Naive thymus-derived CD8-positive, alpha-beta T cell (primary cell): ENCODE measurements at regions not wholly inside any gene's neighbourhood (a gene's known extent, or its start where the extent isn't known, plus 50 kb on each side); places are given as distances from the start of the nearest gene placed in this dataset.
"Not testable (repeated sequence)": the region's sequence is repeated elsewhere in the genome, so short reads cannot be mapped to it uniquely, and the experiment has no call there.

Source experiments
- ATAC-seq, 2 donors: fragments of 150-1000 bp; cut with Tn5 transposase in 1 of 2; sonication (Bioruptor Pico), chemical (Tn5 transposase) in 1 of 2; 1 replicate in 1 of 2; 2 replicates in 1 of 2; pipeline ENCODE4 v1.10.0; 2021; ENCODE audit warnings: mild to moderate bottlenecking in 2 of 2, moderate library complexity in 2 of 2
- POLR2A ChIA-PET: fragments of 350-600 bp; sonication (Branson Sonifier 250); formaldehyde crosslinking; loops from one replicate; lab custom pipeline; 2021; ENCODE audit warnings: antibody characterized with exemption; lab: Charles Lee
- DNase-seq, 10 donors: peaks; one replicate each; pipeline versions ENCODE4 v3.0.0 to v3.0.0-alpha.2; 2020 to 2022
- H3K27ac Mint-ChIP-seq, 10 donors: one replicate each; pipeline ENCODE4 v1.8.0; 2020 to 2022; ENCODE audit warnings: mild to moderate bottlenecking in 10 of 10, mixed read lengths in 10 of 10, moderate library complexity in 4 of 10, inconsistent platforms in 1 of 10
- H3K27me3 Mint-ChIP-seq, 5 donors: one replicate each; pipeline ENCODE4 v1.8.0; 2021 to 2022; ENCODE audit warnings: mixed read lengths in 5 of 5
- H3K36me3 Mint-ChIP-seq, 3 donors: one replicate each; pipeline ENCODE4 v1.8.0; 2020 to 2022; ENCODE audit warnings: mixed read lengths in 3 of 3, mild to moderate bottlenecking in 2 of 3, inconsistent platforms in 1 of 3
- H3K4me1 Mint-ChIP-seq, 4 donors: one replicate each; pipeline ENCODE4 v1.8.0; 2021 to 2022; ENCODE audit warnings: mixed read lengths in 4 of 4
- H3K4me3 Mint-ChIP-seq, 10 donors: one replicate each; pipeline ENCODE4 v1.8.0; 2020 to 2022; ENCODE audit warnings: mild to moderate bottlenecking in 10 of 10, mixed read lengths in 10 of 10, moderate library complexity in 6 of 10, inconsistent platforms in 1 of 10
- H3K9me3 Mint-ChIP-seq, 9 donors: one replicate each; pipeline ENCODE4 v1.8.0; 2020 to 2022; ENCODE audit warnings: mixed read lengths in 9 of 9, mild to moderate bottlenecking in 3 of 9, inconsistent platforms in 1 of 9, moderate library complexity in 1 of 9

DNA sequence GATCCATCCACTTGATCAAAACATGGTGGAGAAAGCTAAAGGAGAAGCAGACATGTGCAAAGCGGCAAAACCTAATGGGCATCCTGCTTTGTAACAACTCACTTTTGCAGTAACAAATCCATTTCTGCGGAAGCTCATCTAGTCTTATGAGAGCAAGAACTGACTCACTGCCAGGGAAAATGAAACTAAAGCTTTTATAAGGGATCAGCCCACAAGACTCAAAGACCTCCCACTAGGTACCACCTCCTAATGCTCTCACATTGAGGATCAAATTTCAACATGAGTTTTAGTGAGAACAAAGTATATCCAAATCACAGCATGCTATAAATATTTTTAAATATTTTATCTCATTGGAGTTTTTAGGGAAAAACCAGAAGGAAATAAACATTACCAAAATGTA is 120.1 kb upstream of the GNAI1 start:
- peaks cover 0 to 14% (median 9%) of the 10 kb centered on the region in 3 donors for H3K36me3 Mint-ChIP-seq
- no peak overlapping the region for H3K4me3 Mint-ChIP-seq
- no peak overlapping the region for H3K27ac Mint-ChIP-seq
- no peak for DNase-seq
- no peaks in the 10 kb centered on the region for H3K4me1 Mint-ChIP-seq
- H3K27me3 Mint-ChIP-seq: peaks cover 0 to 1% (median 0%) of the 10 kb centered on the region in 5 donors
- H3K9me3 Mint-ChIP-seq: peaks cover 0 to 16% (median 11%) of the 10 kb centered on the region in 9 donors
- no peak for ATAC-seq
- POLR2A ChIA-PET: interaction anchor here (1.2 kb wide), 1 partner anchor 102 kb away, joined by 3 read pairs; no protein-coding TSS in a partner anchor

GRCh38 chr7:80008039-80008438 is 126.6 kb upstream of the GNAI1 start:
- no peak for ATAC-seq
- Mint-ChIP-seq H3K9me3 (peaks cover 0 to 7% (median 1%) of the 10 kb centered on the region in 9 donors), H3K27ac (no peak overlapping the region), H3K36me3 (peaks cover 0 to 3% (median 2%) of the 10 kb centered on the region in 3 donors), H3K27me3 (no peaks in the 10 kb centered on the region), H3K4me1 (no peaks in the 10 kb centered on the region), H3K4me3 (no peak overlapping the region)
- POLR2A ChIA-PET: no interaction called here
- DNase-seq: no peak

DNA sequence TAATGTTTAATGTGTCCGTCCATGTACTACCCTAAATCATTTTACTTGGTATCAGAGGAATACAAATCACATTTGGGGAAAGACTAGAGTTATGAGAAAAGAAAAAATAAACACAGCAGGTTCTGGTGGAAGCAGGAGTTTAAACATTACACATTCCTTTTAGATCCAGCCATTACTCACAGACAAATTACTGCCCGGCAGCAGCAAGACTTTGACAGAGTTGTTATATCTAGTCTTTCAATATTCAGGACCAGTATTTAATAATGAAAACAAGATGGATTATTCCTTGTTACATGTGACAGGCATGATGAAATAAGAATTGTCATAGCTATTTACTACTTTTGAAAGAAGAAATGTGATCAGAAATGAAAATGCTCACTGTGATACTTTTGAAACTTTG is 131.8 kb upstream of the GNAI1 start:
- H3K27me3 Mint-ChIP-seq: no peaks in the 10 kb centered on the region
- POLR2A ChIA-PET: no interaction called here
- H3K4me1 Mint-ChIP-seq: no peaks in the 10 kb centered on the region
- no peak overlapping the region for H3K27ac Mint-ChIP-seq
- DNase-seq: no peak
- H3K9me3 Mint-ChIP-seq: no peaks in the 10 kb centered on the region
- no peak for ATAC-seq
- no peaks in the 10 kb centered on the region for H3K36me3 Mint-ChIP-seq
- H3K4me3 Mint-ChIP-seq: no peak overlapping the region

DNA sequence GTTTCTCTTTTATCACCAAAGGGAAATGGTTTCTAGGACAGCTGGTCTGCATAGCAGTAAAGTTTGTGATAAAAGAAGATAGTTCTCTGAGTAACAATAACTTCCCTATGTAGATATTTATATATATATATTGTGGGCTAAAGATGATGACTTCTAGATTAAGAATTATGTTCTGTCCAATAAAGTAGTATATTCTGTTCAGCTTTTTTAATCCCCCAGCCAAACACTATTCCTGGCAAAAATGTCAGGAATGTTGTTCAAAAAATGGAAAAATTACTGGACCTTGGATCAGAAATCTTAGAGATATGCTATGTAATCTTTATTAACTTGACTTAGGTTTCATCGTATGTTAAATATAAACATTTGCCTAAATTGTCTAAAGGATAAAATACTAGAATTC is 136.3 kb upstream of the GNAI1 start:
- Mint-ChIP-seq H3K9me3 (peaks cover 0 to 3% (median 0%) of the 10 kb centered on the region in 9 donors), H3K27ac (no peak overlapping the region), H3K27me3 (no peaks in the 10 kb centered on the region), H3K4me3 (no peak overlapping the region), H3K4me1 (no peaks in the 10 kb centered on the region), H3K36me3 (no peaks in the 10 kb centered on the region)
- POLR2A ChIA-PET: no interaction called here
- no peak for ATAC-seq
- DNase-seq: no peak

DNA sequence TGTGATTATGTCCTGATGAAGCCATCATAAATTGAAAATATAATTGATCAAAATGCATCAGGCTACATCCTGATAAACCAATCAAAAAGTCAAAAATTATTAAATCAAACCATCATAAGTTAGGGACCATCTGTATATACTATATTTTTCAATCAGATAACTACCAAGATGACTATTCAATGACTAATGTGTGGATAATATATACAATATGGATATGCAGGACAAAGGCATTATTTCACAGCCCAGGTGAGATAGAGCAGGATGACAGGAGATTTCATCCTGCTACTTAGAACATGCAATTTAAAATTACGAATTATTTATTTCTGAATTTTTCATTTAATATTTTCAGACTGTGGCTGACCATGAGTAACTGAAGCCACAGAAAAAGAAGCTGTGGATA is 137.3 kb upstream of the GNAI1 start:
- no peaks in the 10 kb centered on the region for H3K4me1 Mint-ChIP-seq
- peaks cover 0 to 3% (median 0%) of the 10 kb centered on the region in 9 donors for H3K9me3 Mint-ChIP-seq
- ATAC-seq (no peak), DNase-seq (no peak)
- no peaks in the 10 kb centered on the region for H3K27me3 Mint-ChIP-seq
- no peaks in the 10 kb centered on the region for H3K36me3 Mint-ChIP-seq
- H3K27ac Mint-ChIP-seq: no peak overlapping the region
- POLR2A ChIA-PET: no interaction called here
- H3K4me3 Mint-ChIP-seq: no peak overlapping the region

DNA sequence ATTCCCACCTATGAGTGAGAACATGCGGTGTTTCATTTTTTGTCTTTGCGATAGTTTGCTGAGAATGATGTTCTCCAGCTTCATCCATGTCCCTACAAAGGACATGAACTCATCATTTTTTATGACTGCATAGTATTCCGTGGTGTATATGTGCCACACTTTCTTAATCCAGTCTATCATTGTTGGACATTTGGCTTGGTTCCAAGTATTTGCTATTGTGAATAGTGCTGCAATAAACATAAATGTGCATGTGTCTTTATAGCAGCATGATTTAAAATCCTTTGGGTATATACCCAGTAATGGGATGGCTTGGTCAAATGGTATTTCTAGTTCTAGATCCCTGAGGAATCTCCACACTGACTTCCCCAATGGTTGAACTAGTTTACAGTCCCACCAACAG is 138.9 kb upstream of the GNAI1 start:
- H3K4me1 Mint-ChIP-seq, DNase-seq, POLR2A ChIA-PET, H3K4me3 Mint-ChIP-seq, H3K9me3 Mint-ChIP-seq, H3K36me3 Mint-ChIP-seq, H3K27me3 Mint-ChIP-seq, ATAC-seq, H3K27ac Mint-ChIP-seq: not testable (repeated sequence)

- POLR2A ChIA-PET: no interaction called here
- Mint-ChIP-seq H3K9me3 (no peaks in the 10 kb centered on the region), H3K4me3 (no peak overlapping the region), H3K36me3 (no peaks in the 10 kb centered on the region), H3K27ac (no peak overlapping the region), H3K27me3 (no peaks in the 10 kb centered on the region), H3K4me1 (peaks cover 0 to 2% (median 0%) of the 10 kb centered on the region in 4 donors)
- ATAC-seq (no peak), DNase-seq (no peak)
Observed at GRCh38 chr7:79988653-79989052, 146.0 kb upstream of the GNAI1 start.

DNA sequence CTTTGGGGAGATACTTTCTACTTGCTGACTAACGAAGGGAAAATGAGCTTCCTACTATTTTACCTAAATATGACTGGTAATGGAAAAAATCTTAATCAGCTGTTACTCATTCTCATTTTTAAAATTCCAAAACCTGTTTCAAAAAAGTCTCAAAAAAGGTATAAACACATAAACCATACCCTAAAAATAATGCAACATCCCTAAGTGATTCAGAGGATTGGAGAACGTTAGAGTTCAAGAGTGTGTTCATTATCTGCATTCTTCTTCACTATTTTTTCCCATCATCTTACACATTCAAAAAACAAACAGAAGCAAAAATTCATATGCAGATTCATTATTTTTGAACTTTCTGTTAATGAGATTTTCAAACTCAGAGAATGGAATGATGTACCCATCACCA is 150.4 kb upstream of the GNAI1 start:
- ATAC-seq (no peak), DNase-seq (no peak)
- Mint-ChIP-seq H3K4me1 (peaks cover 0 to 2% (median 0%) of the 10 kb centered on the region in 4 donors), H3K4me3 (no peak overlapping the region), H3K36me3 (no peaks in the 10 kb centered on the region), H3K9me3 (no peaks in the 10 kb centered on the region), H3K27ac (no peak overlapping the region), H3K27me3 (no peaks in the 10 kb centered on the region)
- POLR2A ChIA-PET: no interaction called here

- H3K27ac Mint-ChIP-seq: no peak overlapping the region
- DNase-seq (no peak), ATAC-seq (no peak)
- H3K36me3 Mint-ChIP-seq: peaks cover 0 to 2% (median 0%) of the 10 kb centered on the region in 3 donors
- H3K27me3 Mint-ChIP-seq: no peaks in the 10 kb centered on the region
- peaks cover 0 to 2% (median 0%) of the 10 kb centered on the region in 9 donors for H3K9me3 Mint-ChIP-seq
- H3K4me3 Mint-ChIP-seq: no peak overlapping the region
- H3K4me1 Mint-ChIP-seq: peaks cover 0 to 2% (median 0%) of the 10 kb centered on the region in 4 donors
- POLR2A ChIA-PET: no interaction called here
Observed at GRCh38 chr7:79982141-79982770, 152.4 kb upstream of the GNAI1 start.

- no peak for DNase-seq
- POLR2A ChIA-PET: no interaction called here
- H3K9me3 Mint-ChIP-seq: peaks cover 0 to 8% (median 1%) of the 10 kb centered on the region in 9 donors
- peaks cover 0 to 2% (median 0%) of the 10 kb centered on the region in 3 donors for H3K36me3 Mint-ChIP-seq
- H3K4me3 Mint-ChIP-seq: no peak overlapping the region
- H3K27ac Mint-ChIP-seq: peak overlapping the region in 1 of 10 donors; percentile 15
- H3K4me1 Mint-ChIP-seq: peaks cover 6 to 20% (median 15%) of the 10 kb centered on the region in 4 donors
- no peak for ATAC-seq
- no peaks in the 10 kb centered on the region for H3K27me3 Mint-ChIP-seq
Observed at GRCh38 chr7:79980376-79980775, 154.3 kb upstream of the GNAI1 start.

- Mint-ChIP-seq H3K27me3 (no peaks in the 10 kb centered on the region), H3K4me3 (no peak overlapping the region), H3K4me1 (peaks cover 6 to 21% (median 15%) of the 10 kb centered on the region in 4 donors), H3K27ac (no peak overlapping the region), H3K9me3 (peaks cover 0 to 8% (median 1%) of the 10 kb centered on the region in 9 donors), H3K36me3 (peaks cover 0 to 2% (median 0%) of the 10 kb centered on the region in 3 donors)
- DNase-seq (no peak), ATAC-seq (no peak)
- POLR2A ChIA-PET: interaction anchor here (1.2 kb wide), 1 partner anchor 67 kb away, joined by 3 read pairs; no protein-coding TSS in a partner anchor
Observed at GRCh38 chr7:79979437-79979836, 155.2 kb upstream of the GNAI1 start.

DNA sequence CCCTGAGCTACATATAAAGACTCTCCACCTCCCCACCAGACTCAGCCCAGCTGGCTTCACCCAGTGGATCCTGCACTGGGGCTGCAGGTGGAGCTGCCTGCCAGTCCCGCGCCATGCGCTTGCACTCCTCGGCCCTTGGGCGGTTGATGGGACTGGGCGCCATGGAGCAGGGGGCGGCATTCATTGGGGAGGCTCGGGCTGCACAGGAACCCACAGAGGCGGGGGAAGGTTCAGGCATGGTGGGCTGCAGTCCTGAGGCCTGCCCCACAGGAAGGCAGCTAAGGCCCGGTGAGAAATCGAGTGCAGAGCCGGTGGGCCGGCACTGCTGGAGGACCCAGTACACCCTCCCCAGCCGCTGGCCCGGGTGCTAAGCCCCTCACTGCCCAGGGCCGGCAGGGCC is 157.2 kb upstream of the GNAI1 start:
- DNase-seq (no peak), ATAC-seq (no peak)
- Mint-ChIP-seq H3K9me3 (peaks cover 0 to 8% (median 1%) of the 10 kb centered on the region in 9 donors), H3K27me3 (no peaks in the 10 kb centered on the region), H3K36me3 (peaks cover 0 to 4% (median 0%) of the 10 kb centered on the region in 3 donors), H3K4me3 (no peak overlapping the region), H3K4me1 (peaks cover 6 to 21% (median 15%) of the 10 kb centered on the region in 4 donors), H3K27ac (peak overlapping the region in 4 of 10 donors; percentile 18 to 88 (median 74))
- POLR2A ChIA-PET: interaction anchor here (3.1 kb wide), 1 partner anchor 66 kb away, joined by 26 read pairs; no protein-coding TSS in a partner anchor

DNA sequence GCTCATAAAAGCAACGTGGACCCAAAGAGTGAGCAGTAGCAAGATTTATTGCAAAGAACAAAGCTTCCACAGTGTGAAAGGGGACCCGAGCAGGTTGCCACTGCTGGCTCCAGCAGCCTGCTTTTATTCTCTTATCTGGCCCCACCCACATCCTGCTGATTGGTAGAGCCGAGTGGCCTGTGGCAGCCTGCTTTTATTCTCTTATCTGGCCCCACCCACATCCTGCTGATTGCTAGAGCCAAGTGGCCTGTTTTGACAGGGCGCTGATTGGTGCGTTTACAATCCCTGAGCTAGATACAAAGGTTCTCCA is 158.0 kb upstream of the GNAI1 start:
- H3K9me3 Mint-ChIP-seq, H3K36me3 Mint-ChIP-seq, H3K27me3 Mint-ChIP-seq: not testable (repeated sequence)
- Mint-ChIP-seq H3K27ac (peak overlapping the region; percentile 81 to 96 (median 88)), H3K4me3 (peak overlapping the region; percentile 77 to 91 (median 82)), H3K4me1 (peaks cover 6 to 21% (median 15%) of the 10 kb centered on the region in 4 donors)
- POLR2A ChIA-PET: interaction anchor here (1.3 to 3.1 kb wide), 3 partner anchors 11 to 65 kb away, joined by 4 to 26 read pairs (median 9); no protein-coding TSS in a partner anchor
- ATAC-seq: peak; percentile 58 to 84
- peak in 7 of 10 donors; percentile 11 to 71 (median 51) for DNase-seq
